ENCODE measurements at regions not wholly inside any gene's neighbourhood (a gene's known extent, or its start where the extent isn't known, plus 50 kb on each side); places are given as distances from the start of the nearest gene placed in this dataset.

GRCh38 chr2:56681659-56682396 lies 498.0 kb downstream of the CCDC85A start:
- intact Hi-C loops (cut with DNase I), result no loop called here
- Histone ChIP-seq H3K27me3 (replicated peaks; ENCODE audit: insufficient read depth) (no peaks in the 10 kb centered on the region), H3K27ac (no peak overlapping the region), H3K9me3 (no peaks in the 10 kb centered on the region), H3K36me3 (no peaks in the 10 kb centered on the region), H3K4me1 (replicated peaks) (no peaks in the 10 kb centered on the region), H3K4me3 (no peak overlapping the region)
- TF ChIP-seq POLR2A (IDR thresholded peaks at IDR 0.05) (no peak), CTCF (IDR thresholded peaks at IDR 0.05) (no peak), POLR2AphosphoS5 (IDR thresholded peaks at IDR 0.05) (no peak)
- WGBS, result 65% methylated on average over 5 of the region's 5 CpGs
- no peak for DNase-seq (ENCODE audit: low spot score)

GRCh38 chr2:56682397-56682760 lies 498.6 kb downstream of the CCDC85A start:
- intact Hi-C loops (cut with DNase I), result no loop called here
- 47% methylated on average over 3 of the region's 3 CpGs for WGBS

GRCh38 chr2:56684327-56684726 lies 500.5 kb downstream of the CCDC85A start:
- no peaks in the 10 kb centered on the region for H3K36me3 ChIP-seq
- WGBS, result 83% methylated on average over 1 of the region's 1 CpG
- no peaks in the 10 kb centered on the region for H3K27me3 ChIP-seq (replicated peaks; ENCODE audit: insufficient read depth)
- no peak overlapping the region for H3K27ac ChIP-seq
- TF ChIP-seq POLR2A (IDR thresholded peaks at IDR 0.05), result no peak
- no peak for TF ChIP-seq CTCF (IDR thresholded peaks at IDR 0.05)
- TF ChIP-seq POLR2AphosphoS5 (IDR thresholded peaks at IDR 0.05), result no peak
- no peak for DNase-seq (ENCODE audit: low spot score)
- no peaks in the 10 kb centered on the region for H3K9me3 ChIP-seq
- no peaks in the 10 kb centered on the region for H3K4me1 ChIP-seq (replicated peaks)
- no peak overlapping the region for H3K4me3 ChIP-seq
- intact Hi-C loops (cut with DNase I), result no loop called here

More at GRCh38 chr2:56682397-56682760, 498.6 kb downstream of the CCDC85A start:
- no peak for DNase-seq (ENCODE audit: low spot score)
- Histone ChIP-seq H3K4me3 (no peak overlapping the region), H3K4me1 (replicated peaks) (no peaks in the 10 kb centered on the region), H3K9me3 (no peaks in the 10 kb centered on the region), H3K27me3 (replicated peaks; ENCODE audit: insufficient read depth) (no peaks in the 10 kb centered on the region), H3K27ac (no peak overlapping the region), H3K36me3 (no peaks in the 10 kb centered on the region)
- TF ChIP-seq CTCF (IDR thresholded peaks at IDR 0.05), result no peak
- no peak for TF ChIP-seq POLR2A (IDR thresholded peaks at IDR 0.05)

GRCh38 chr2:56685205-56685604 lies 501.4 kb downstream of the CCDC85A start:
- Histone ChIP-seq H3K27me3 (replicated peaks; ENCODE audit: insufficient read depth) (no peaks in the 10 kb centered on the region), H3K4me1 (replicated peaks) (no peaks in the 10 kb centered on the region), H3K4me3 (no peak overlapping the region), H3K27ac (no peak overlapping the region), H3K36me3 (no peaks in the 10 kb centered on the region), H3K9me3 (no peaks in the 10 kb centered on the region)
- no peak for TF ChIP-seq POLR2A (IDR thresholded peaks at IDR 0.05)
- TF ChIP-seq CTCF (IDR thresholded peaks at IDR 0.05), result no peak
- TF ChIP-seq POLR2AphosphoS5 (IDR thresholded peaks at IDR 0.05), result no peak
- WGBS, result 90% methylated on average over 4 of the region's 4 CpGs
- no peak for DNase-seq (ENCODE audit: low spot score)
- intact Hi-C loops (cut with DNase I), result no loop called here

- Histone ChIP-seq H3K9me3 (no peaks in the 10 kb centered on the region), H3K27ac (no peak overlapping the region), H3K27me3 (replicated peaks; ENCODE audit: insufficient read depth) (no peaks in the 10 kb centered on the region), H3K4me3 (no peak overlapping the region), H3K36me3 (no peaks in the 10 kb centered on the region), H3K4me1 (replicated peaks) (no peaks in the 10 kb centered on the region)
- WGBS, result 83% methylated on average over 1 of the region's 1 CpG
- TF ChIP-seq CTCF (IDR thresholded peaks at IDR 0.05), result no peak
- TF ChIP-seq POLR2A (IDR thresholded peaks at IDR 0.05), result no peak
- no peak for TF ChIP-seq POLR2AphosphoS5 (IDR thresholded peaks at IDR 0.05)
- intact Hi-C loops (cut with DNase I), result no loop called here
- no peak for DNase-seq (ENCODE audit: low spot score)
Measured at GRCh38 chr2:56687169-56687568, 503.4 kb downstream of the CCDC85A start.
